ENCODE measurements at regions not wholly inside any gene's neighbourhood (a gene's known extent, or its start where the extent isn't known, plus 50 kb on each side); places are given as distances from the start of the nearest gene placed in this dataset.
"Not testable (repeated sequence)": the region's sequence is repeated elsewhere in the genome, so short reads cannot be mapped to it uniquely, and the experiment has no call there.

- DNase-seq (no peak), ATAC-seq (no peak)
- Mint-ChIP-seq H3K4me3 (no peak overlapping the region), H3K9me3 (peaks cover 28 to 35% of the 10 kb centered on the region in 2 donors), H3K27me3 (no peaks in the 10 kb centered on the region), H3K4me1 (peaks cover 21% of the 10 kb centered on the region), H3K27ac (no peak overlapping the region)
These were observed 123.1 kb upstream of the CARMIL1 start for GRCh38 chr6:25156123-25156522.

- Mint-ChIP-seq H3K27ac (no peak overlapping the region), H3K4me1 (peaks cover 17% of the 10 kb centered on the region), H3K27me3 (no peaks in the 10 kb centered on the region), H3K9me3 (peaks cover 30 to 35% of the 10 kb centered on the region in 2 donors), H3K4me3 (no peak overlapping the region)
- DNase-seq (no peak), ATAC-seq (no peak)
These were observed 122.0 kb upstream of the CARMIL1 start for GRCh38 chr6:25157183-25157582.

GRCh38 chr6:25157842-25158241 lies 121.3 kb upstream of the CARMIL1 start:
- no peak overlapping the region for H3K27ac Mint-ChIP-seq
- no peak overlapping the region for H3K4me3 Mint-ChIP-seq
- no peaks in the 10 kb centered on the region for H3K27me3 Mint-ChIP-seq
- H3K4me1 Mint-ChIP-seq = peaks cover 17% of the 10 kb centered on the region
- H3K9me3 Mint-ChIP-seq = peaks cover 30% of the 10 kb centered on the region in 2 donors
- DNase-seq (no peak), ATAC-seq (no peak)

GRCh38 chr6:25160134-25160533 lies 119.0 kb upstream of the CARMIL1 start:
- ATAC-seq, H3K27ac Mint-ChIP-seq, H3K4me3 Mint-ChIP-seq, DNase-seq, H3K27me3 Mint-ChIP-seq: not testable (repeated sequence)
- Mint-ChIP-seq H3K9me3 (peaks cover 32 to 34% of the 10 kb centered on the region in 2 donors), H3K4me1 (peaks cover 15% of the 10 kb centered on the region)

GRCh38 chr6:25165177-25165576 lies 114.0 kb upstream of the CARMIL1 start:
- Mint-ChIP-seq H3K27ac (no peak overlapping the region), H3K9me3 (peaks cover 9 to 12% of the 10 kb centered on the region in 2 donors), H3K4me3 (peak overlapping the region in 1 of 2 donors; percentile 56), H3K27me3 (peaks cover 10% of the 10 kb centered on the region), H3K4me1 (peaks cover 43% of the 10 kb centered on the region)
- DNase-seq = no peak
- ATAC-seq = no peak

- DNase-seq (no peak), ATAC-seq (no peak)
- Mint-ChIP-seq H3K9me3 (peaks cover 6 to 9% of the 10 kb centered on the region in 2 donors), H3K4me3 (peak overlapping the region; percentile 53 to 62), H3K27ac (peak overlapping the region; percentile 22 to 59), H3K4me1 (peaks cover 49% of the 10 kb centered on the region), H3K27me3 (peaks cover 10% of the 10 kb centered on the region)
These were observed 113.4 kb upstream of the CARMIL1 start for GRCh38 chr6:25165800-25166199.

GRCh38 chr6:25166955-25167748 lies 112.0 kb upstream of the CARMIL1 start:
- ATAC-seq (no peak), DNase-seq (no peak)
- Mint-ChIP-seq H3K27ac (no peak overlapping the region), H3K4me3 (peak overlapping the region; percentile 14 to 53), H3K4me1 (peaks cover 62% of the 10 kb centered on the region), H3K27me3 (peaks cover 10% of the 10 kb centered on the region), H3K9me3 (peaks cover 5 to 6% of the 10 kb centered on the region in 2 donors)

- peaks cover 5 to 10% of the 10 kb centered on the region in 2 donors for H3K9me3 Mint-ChIP-seq
- peaks cover 67% of the 10 kb centered on the region for H3K4me1 Mint-ChIP-seq
- ATAC-seq = no peak
- no peak overlapping the region for H3K27ac Mint-ChIP-seq
- H3K27me3 Mint-ChIP-seq = peaks cover 10% of the 10 kb centered on the region
- no peak for DNase-seq
- no peak overlapping the region for H3K4me3 Mint-ChIP-seq
These were observed 111.2 kb upstream of the CARMIL1 start for GRCh38 chr6:25167961-25168360.

GRCh38 chr6:25168637-25169036 lies 110.5 kb upstream of the CARMIL1 start:
- H3K27me3 Mint-ChIP-seq = peaks cover 10% of the 10 kb centered on the region

GRCh38 chr6:25169553-25169952 lies 109.6 kb upstream of the CARMIL1 start:
- H3K4me3 Mint-ChIP-seq = no peak overlapping the region
- ATAC-seq (no peak), DNase-seq (no peak)
- peaks cover 10% of the 10 kb centered on the region for H3K27me3 Mint-ChIP-seq
- H3K27ac Mint-ChIP-seq = no peak overlapping the region
- peaks cover 79% of the 10 kb centered on the region for H3K4me1 Mint-ChIP-seq
- peaks cover 1 to 11% of the 10 kb centered on the region in 2 donors for H3K9me3 Mint-ChIP-seq

More at GRCh38 chr6:25168637-25169036, 110.5 kb upstream of the CARMIL1 start:
- H3K4me3 Mint-ChIP-seq = no peak overlapping the region
- H3K27ac Mint-ChIP-seq = no peak overlapping the region
- H3K4me1 Mint-ChIP-seq = peaks cover 74% of the 10 kb centered on the region
- ATAC-seq (no peak), DNase-seq (no peak)
- H3K9me3 Mint-ChIP-seq = peaks cover 5 to 14% of the 10 kb centered on the region in 2 donors

GRCh38 chr6:25169961-25170360 lies 109.2 kb upstream of the CARMIL1 start:
- Mint-ChIP-seq H3K9me3 (peaks cover 0 to 8% of the 10 kb centered on the region in 2 donors), H3K27ac (no peak overlapping the region), H3K27me3 (peaks cover 10% of the 10 kb centered on the region), H3K4me3 (no peak overlapping the region), H3K4me1 (peaks cover 79% of the 10 kb centered on the region)
- ATAC-seq (no peak), DNase-seq (no peak)

GRCh38 chr6:25170640-25171039 lies 108.5 kb upstream of the CARMIL1 start:
- Mint-ChIP-seq H3K4me1 (peaks cover 81% of the 10 kb centered on the region), H3K27me3 (peaks cover 10% of the 10 kb centered on the region), H3K4me3 (peak overlapping the region in 1 of 2 donors; percentile 20), H3K9me3 (peaks cover 0 to 8% of the 10 kb centered on the region in 2 donors), H3K27ac (no peak overlapping the region)
- ATAC-seq (no peak), DNase-seq (no peak)

- Mint-ChIP-seq H3K27me3 (peaks cover 10% of the 10 kb centered on the region), H3K4me3 (no peak overlapping the region), H3K4me1 (peaks cover 81% of the 10 kb centered on the region), H3K9me3 (peaks cover 0 to 8% of the 10 kb centered on the region in 2 donors), H3K27ac (peak overlapping the region; percentile 3 to 49)
- ATAC-seq = no peak
- DNase-seq = no peak
These were observed 107.9 kb upstream of the CARMIL1 start for GRCh38 chr6:25171301-25171700.

GRCh38 chr6:25172819-25173218 lies 106.4 kb upstream of the CARMIL1 start:
- H3K4me1 Mint-ChIP-seq = peaks cover 72% of the 10 kb centered on the region
- peaks cover 10% of the 10 kb centered on the region for H3K27me3 Mint-ChIP-seq
- peaks cover 0 to 8% of the 10 kb centered on the region in 2 donors for H3K9me3 Mint-ChIP-seq
- ATAC-seq (no peak), DNase-seq (no peak)
- peak overlapping the region in 1 of 2 donors; percentile 9 for H3K4me3 Mint-ChIP-seq
- H3K27ac Mint-ChIP-seq = peak overlapping the region in 1 of 2 donors; percentile 5

GRCh38 chr6:25173246-25173645 lies 105.9 kb upstream of the CARMIL1 start:
- H3K27ac Mint-ChIP-seq = no peak overlapping the region
- peaks cover 10% of the 10 kb centered on the region for H3K27me3 Mint-ChIP-seq
- ATAC-seq = no peak
- peaks cover 0 to 8% of the 10 kb centered on the region in 2 donors for H3K9me3 Mint-ChIP-seq
- no peak overlapping the region for H3K4me3 Mint-ChIP-seq
- DNase-seq = no peak
- peaks cover 72% of the 10 kb centered on the region for H3K4me1 Mint-ChIP-seq

- DNase-seq = no peak
These were observed 105.2 kb upstream of the CARMIL1 start for GRCh38 chr6:25173951-25174474.

More at GRCh38 chr6:25173951-25174474, 105.2 kb upstream of the CARMIL1 start:
- Mint-ChIP-seq H3K27me3 (peaks cover 3% of the 10 kb centered on the region), H3K4me3 (peak overlapping the region in 1 of 2 donors; percentile 28), H3K4me1 (peaks cover 79% of the 10 kb centered on the region), H3K27ac (peak overlapping the region; percentile 23 to 24), H3K9me3 (peaks cover 0 to 8% of the 10 kb centered on the region in 2 donors)
- ATAC-seq = peak; percentile 86
